ENCODE measurements at regions not wholly inside any gene's neighbourhood (a gene's known extent, or its start where the extent isn't known, plus 50 kb on each side); places are given as distances from the start of the nearest gene placed in this dataset.

DNA sequence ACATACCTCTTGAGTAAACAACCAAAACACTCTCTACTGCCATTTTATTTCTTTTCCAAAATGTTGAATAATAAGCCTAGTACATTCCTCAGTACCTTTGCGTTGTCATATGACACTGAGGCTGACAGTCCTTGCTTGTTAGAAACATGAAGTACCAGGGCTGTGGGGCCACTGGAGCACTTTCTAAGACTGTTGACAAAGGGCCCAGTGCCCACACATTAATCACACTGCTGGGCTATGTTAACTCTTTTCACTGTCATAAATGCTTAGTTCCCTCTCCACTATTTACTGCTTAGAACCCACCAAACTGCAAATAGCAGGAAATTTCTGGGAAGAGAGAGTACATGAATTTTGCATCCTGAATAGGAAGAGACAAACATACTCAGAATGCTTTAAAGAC lies 57.1 kb downstream of the FAM47B start:
- Mint-ChIP-seq H3K9me3 (no peaks in the 10 kb centered on the region), H3K27me3 (ENCODE audit: low read depth) (no peaks in the 10 kb centered on the region), H3K4me3 (no peak overlapping the region), H3K36me3 (no peaks in the 10 kb centered on the region), H3K4me1 (no peaks in the 10 kb centered on the region), H3K27ac (no peak overlapping the region)
- ATAC-seq (no peak), DNase-seq (ENCODE audit: low spot score) (no peak)
- ChIA-PET POLR2A (no interaction called here), CTCF (no interaction called here)
- no peak for TF ChIP-seq JAZF1 (CRISPR knock-in tag; IDR thresholded peaks at IDR 0.05)
- no peak for TF ChIP-seq ZNF138 (CRISPR knock-in tag; conservative IDR thresholded peaks at IDR 0.05)
- no peak for TF ChIP-seq ZNF232 (CRISPR knock-in tag; IDR thresholded peaks at IDR 0.05)
- no peak for TF ChIP-seq RORB (CRISPR knock-in tag; IDR thresholded peaks at IDR 0.05)
- no peak for TF ChIP-seq ZNF425 (CRISPR knock-in tag; conservative IDR thresholded peaks at IDR 0.05)
- no peak for TF ChIP-seq HMGA2 (CRISPR knock-in tag; IDR thresholded peaks at IDR 0.05)
- no peak for TF ChIP-seq ATF6 (CRISPR knock-in tag; IDR thresholded peaks at IDR 0.05)
- TF ChIP-seq NR3C1 (CRISPR knock-in tag; conservative IDR thresholded peaks at IDR 0.05; ENCODE audit: low read depth): no peak
- no peak for TF ChIP-seq ZNF416 (CRISPR knock-in tag; IDR thresholded peaks at IDR 0.05)

DNA sequence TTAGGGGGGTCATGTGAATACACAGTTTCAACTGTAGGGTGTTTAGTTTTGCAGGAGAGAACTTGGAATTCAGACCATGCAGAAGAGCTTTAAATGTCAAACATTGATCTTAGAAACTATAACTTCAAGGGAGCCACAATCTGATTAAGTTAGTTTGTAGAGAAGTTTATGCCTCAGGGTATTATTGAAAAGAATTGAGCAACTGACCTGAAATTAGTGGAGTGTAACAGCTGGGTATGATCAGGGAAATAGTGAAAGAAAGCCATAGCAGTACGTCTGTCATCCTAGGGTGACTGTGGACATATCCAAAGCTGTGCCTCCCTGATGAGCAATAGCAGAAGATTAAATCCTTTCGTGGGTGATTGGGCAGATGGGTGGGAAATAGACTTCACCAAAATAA lies 63.8 kb downstream of the FAM47B start:
- Mint-ChIP-seq H3K27ac (no peak overlapping the region), H3K4me1 (no peaks in the 10 kb centered on the region), H3K36me3 (no peaks in the 10 kb centered on the region), H3K9me3 (peaks cover 14% of the 10 kb centered on the region), H3K4me3 (no peak overlapping the region), H3K27me3 (ENCODE audit: low read depth) (no peaks in the 10 kb centered on the region)
- ATAC-seq (no peak), DNase-seq (ENCODE audit: low spot score) (no peak)
- ChIA-PET CTCF (no interaction called here), POLR2A (no interaction called here)
- TF ChIP-seq NFATC4 (CRISPR knock-in tag; IDR thresholded peaks at IDR 0.05): no peak

DNA sequence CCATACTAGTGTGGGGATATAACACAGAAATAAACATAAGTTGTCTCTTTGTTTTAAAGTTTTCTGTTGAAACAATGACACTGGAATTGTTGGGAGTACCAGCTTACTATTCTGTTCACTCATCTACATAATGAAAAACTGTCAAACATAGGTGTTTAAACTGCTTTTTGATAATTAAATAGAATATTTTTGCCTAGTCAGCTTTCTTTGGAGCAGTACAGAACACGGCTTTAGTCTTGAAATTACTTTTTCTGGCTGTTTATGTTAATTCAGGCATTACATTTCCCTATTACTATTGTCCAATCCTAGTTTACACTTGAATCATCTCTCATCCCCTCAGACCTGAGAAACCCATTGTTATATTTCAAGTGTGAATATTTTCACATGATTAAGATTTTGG lies 73.0 kb downstream of the FAM47B start:
- ChIA-PET POLR2A (no interaction called here), CTCF (no interaction called here)
- TF ChIP-seq, protein P1, sequence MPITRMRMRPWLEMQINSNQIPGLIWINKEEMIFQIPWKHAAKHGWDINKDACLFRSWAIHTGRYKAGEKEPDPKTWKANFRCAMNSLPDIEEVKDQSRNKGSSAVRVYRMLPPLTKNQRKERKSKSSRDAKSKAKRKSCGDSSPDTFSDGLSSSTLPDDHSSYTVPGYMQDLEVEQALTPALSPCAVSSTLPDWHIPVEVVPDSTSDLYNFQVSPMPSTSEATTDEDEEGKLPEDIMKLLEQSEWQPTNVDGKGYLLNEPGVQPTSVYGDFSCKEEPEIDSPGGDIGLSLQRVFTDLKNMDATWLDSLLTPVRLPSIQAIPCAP (CRISPR knock-in tag; IDR thresholded peaks at IDR 0.05): no peak
- TF ChIP-seq AFF4 (CRISPR knock-in tag; IDR thresholded peaks at IDR 0.05; ENCODE audit: borderline replicate concordance) (no peak), ZNF138 (CRISPR knock-in tag; conservative IDR thresholded peaks at IDR 0.05) (no peak), KAT7 (CRISPR knock-in tag; IDR thresholded peaks at IDR 0.05; ENCODE audit: borderline replicate concordance) (no peak)
- Mint-ChIP-seq H3K27ac (no peak overlapping the region), H3K36me3 (peaks cover 4% of the 10 kb centered on the region; the same call in 1 of the 2 replicates), H3K4me3 (no peak overlapping the region), H3K27me3 (ENCODE audit: low read depth) (no peaks in the 10 kb centered on the region), H3K9me3 (peaks cover 8% of the 10 kb centered on the region), H3K4me1 (peaks cover 8% of the 10 kb centered on the region)
- ATAC-seq (no peak), DNase-seq (ENCODE audit: low spot score) (no peak)
